OCI-LY7 (cell line): ENCODE measurements at regions not wholly inside any gene's neighbourhood (a gene's known extent, or its start where the extent isn't known, plus 50 kb on each side); places are given as distances from the start of the nearest gene placed in this dataset.

Source experiments
- CTCF ChIP-seq: fragments of 200-600 bp; sonication (generic); conservative IDR thresholded peaks from 2 replicates; pipeline ENCODE4 v1.5.1; 2014; ENCODE audit warnings: mild to moderate bottlenecking, antibody characterized with exemption, low read length, moderate library complexity, mixed read lengths
- EZH2phosphoT487 ChIP-seq: fragments of 200-600 bp; sonication (generic); IDR thresholded peaks from 2 replicates; pipeline ENCODE4 v1.6.1; 2018; ENCODE audit warnings: low read depth, borderline replicate concordance, mild to moderate bottlenecking, mixed run types, antibody characterized with exemption, low read length, moderate library complexity, mixed read lengths

GRCh38 chr17:68674029-68674925, 73.1 kb upstream of the FAM20A start:
- no peak for TF ChIP-seq CTCF
- no peak for TF ChIP-seq EZH2phosphoT487
